GM12878 (cell line): ENCODE measurements at regions not wholly inside any gene's neighbourhood (a gene's known extent, or its start where the extent isn't known, plus 50 kb on each side); places are given as distances from the start of the nearest gene placed in this dataset.

Experiments used
- ATAC-seq: fragments of 200-7000 bp; cut with Tn5 transposase; 3 replicates; pipeline ENCODE4 v1.9.1; 2020; ENCODE audit warnings: mild to moderate bottlenecking, moderate library complexity
- BruUV-seq: library from RNA; stranded (reverse); fragments of 400-500 nt; replicated peaks from 2 replicates; lab custom pipeline; 2021; lab: Mats Ljungman, UMichigan
- CTCF ChIA-PET: fragments of 300-600 bp; sonication (Branson Sonifier 250); formaldehyde crosslinking; extraction: SDS; loops from one replicate; lab custom pipeline; 2021; ENCODE audit warnings: inconsistent platforms; lab: Yijun Ruan, JAX
- POLR2A ChIA-PET: fragments of 350-600 bp; formaldehyde crosslinking; extraction: SDS; loops from one replicate; lab custom pipeline; 2021; ENCODE audit warnings: inconsistent platforms; lab: Charles Lee
- RAD21 ChIA-PET: fragments of 300-600 bp; sonication (Branson Sonifier 250); formaldehyde crosslinking; loops from one replicate; lab custom pipeline; 2023; ENCODE audit warnings: antibody characterized with exemption; ENCODE audit not compliant: unreplicated experiment; lab: Charles Lee
- SMC1A ChIA-PET: fragments of 300-600 bp; sonication (Branson Sonifier 250); formaldehyde crosslinking; loops from one replicate; lab custom pipeline; 2023; ENCODE audit not compliant: unreplicated experiment, uncharacterized antibody; lab: Charles Lee
- DNase-seq: peaks from one replicate; pipeline ENCODE4 v3.0.0-alpha.2; 2011; ENCODE audit warnings: low read depth, low spot score
- FAIRE-seq: peaks from 3 replicates; lab custom pipeline; 2011; peaks lifted over from hg19 to GRCh38; lab: Jason Lieb, UNC
- H2AFZ ChIP-seq: 2 replicates; pipeline ENCODE4 v1.6.0; 2011; ENCODE audit warnings: low read depth, low read length, control low read depth; ENCODE audit not compliant: control insufficient read depth
- H3K27ac ChIP-seq: 2 replicates; pipeline ENCODE4 v1.5.1; 2011; ENCODE audit warnings: control low read depth; ENCODE audit not compliant: control insufficient read depth, insufficient read depth
- H3K27me3 ChIP-seq, 2 experiments: replicated peaks in 1 of 2; 2 replicates each; pipeline versions ENCODE4 v1.6.0 to v1.6.1; 2011; ENCODE audit warnings: low read length in 1 of 2; ENCODE audit not compliant: control insufficient read depth in 2 of 2, insufficient read depth in 2 of 2
- H3K36me3 ChIP-seq, 2 experiments: 2 replicates each; pipeline ENCODE4 v1.5.1; 2011; ENCODE audit warnings: low read length in 1 of 2; ENCODE audit not compliant: control insufficient read depth in 2 of 2, insufficient read depth in 2 of 2
- H3K4me1 ChIP-seq: 2 replicates; pipeline ENCODE4 v1.6.1; 2011; ENCODE audit warnings: mild to moderate bottlenecking, low read length, moderate library complexity, mixed read lengths; ENCODE audit not compliant: control insufficient read depth, insufficient read depth
- H3K4me2 ChIP-seq: 2 replicates; pipeline ENCODE4 v1.6.0; 2011; ENCODE audit warnings: control low read depth; ENCODE audit not compliant: control insufficient read depth, insufficient read depth
- H3K4me3 ChIP-seq: fragments of 200-600 bp; sonication (generic); 2 replicates; pipeline ENCODE4 v1.5.1; 2016
- H3K79me2 ChIP-seq: 2 replicates; pipeline ENCODE4 v1.6.0; 2011; ENCODE audit warnings: low read length; ENCODE audit not compliant: control insufficient read depth, insufficient read depth
- H3K9ac ChIP-seq: 2 replicates; pipeline ENCODE4 v1.8.0; 2011; ENCODE audit warnings: low read length, control low read depth, mixed read lengths; ENCODE audit not compliant: control insufficient read depth, insufficient read depth
- H3K9me3 ChIP-seq: replicated peaks from 3 replicates; pipeline ENCODE4 v1.5.1; 2011; ENCODE audit warnings: mild to moderate bottlenecking, low read length; ENCODE audit not compliant: control insufficient read depth, insufficient read depth
- H4K20me1 ChIP-seq: 2 replicates; pipeline ENCODE4 v1.6.0; 2011; ENCODE audit not compliant: control insufficient read depth, insufficient read depth
- EGR1 ChIP-seq, 2 experiments: IDR thresholded peaks; 1 replicate in 1 of 2; 2 replicates in 1 of 2; pipeline ENCODE4 v1.6.1; 2011 to 2012; ENCODE audit warnings: low read depth in 2 of 2, low read length in 2 of 2, borderline replicate concordance in 1 of 2, mild to moderate bottlenecking in 1 of 2, moderate library complexity in 1 of 2
- GATAD2B ChIP-seq: fragments of 450-650 bp; conservative IDR thresholded peaks from 2 replicates; pipeline ENCODE4 v1.6.1; 2017; ENCODE audit warnings: low read depth, mild to moderate bottlenecking, moderate library complexity
- MTA2 ChIP-seq: fragments of 450-650 bp; IDR thresholded peaks from 2 replicates; pipeline ENCODE4 v1.6.1; 2016; ENCODE audit warnings: low read depth, mild to moderate bottlenecking, moderate library complexity
- NFIC ChIP-seq: IDR thresholded peaks from 2 replicates; pipeline ENCODE4 v1.6.1; 2012; ENCODE audit warnings: low read depth, mild to moderate bottlenecking, inconsistent platforms, low read length, moderate library complexity
- SIN3A ChIP-seq: IDR thresholded peaks from 2 replicates; pipeline ENCODE4 v1.6.1; 2012; ENCODE audit warnings: low read depth, low read length, improper control_type of control experiment
- SMAD5 ChIP-seq: IDR thresholded peaks from 2 replicates; pipeline ENCODE4 v1.6.1; 2016; ENCODE audit warnings: antibody characterized with exemption, low read depth
- SREBF1 ChIP-seq: IDR thresholded peaks from 2 replicates; pipeline ENCODE4 v1.6.1; 2012; ENCODE audit warnings: mild to moderate bottlenecking, low read length
- TBL1XR1 ChIP-seq: IDR thresholded peaks from 2 replicates; pipeline ENCODE4 v1.6.1; 2012; ENCODE audit warnings: low read depth, low read length, improper control_type of control experiment
- YY1 ChIP-seq: IDR thresholded peaks from 2 replicates; pipeline ENCODE4 v1.6.1; 2011; ENCODE audit warnings: low read depth, mild to moderate bottlenecking, low read length
- ZBED1 ChIP-seq: IDR thresholded peaks from 2 replicates; pipeline ENCODE4 v1.6.1; 2016; ENCODE audit warnings: borderline replicate concordance
- ZNF274 ChIP-seq: IDR thresholded peaks from one replicate; pipeline ENCODE4 v1.8.0; 2011; ENCODE audit not compliant: insufficient read length, insufficient read depth
- ZZZ3 ChIP-seq: IDR thresholded peaks from 2 replicates; pipeline ENCODE4 v1.6.1; 2011; ENCODE audit warnings: low read depth; ENCODE audit not compliant: control insufficient read depth, insufficient read length
- WGBS: methylation state at CpG from one replicate; pipeline ENCODE4 v1.1.6; 2016; ENCODE audit warnings: low lambda C conversion rate; ENCODE audit not compliant: insufficient replicate concordance, insufficient coverage; ENCODE audit errors: missing lambda C conversion rate; 5-methylcytosine and 5-hydroxymethylcytosine counted together
- in situ Hi-C: fragments of 300-500 bp; cut with MboI; formaldehyde crosslinking; loops from 9 replicates; pipeline ENCODE4 v1.14.3; 2018; ENCODE audit warnings: mixed read lengths
- intact Hi-C: fragments of 100-400 bp; cut with micrococcal nuclease; formaldehyde crosslinking; loops from one replicate; pipeline ENCODE4 v1.14.2; 2022; ENCODE audit not compliant: unreplicated experiment
- TF ChIP-seq, protein P1 (sequence below): IDR thresholded peaks from 2 replicates; pipeline ENCODE4 v1.6.1; 2012; ENCODE audit warnings: low read depth, low read length, improper control_type of control experiment
- TF ChIP-seq, protein P2 (sequence below): IDR thresholded peaks from 2 replicates; pipeline ENCODE4 v1.6.1; 2012; ENCODE audit warnings: improper control_type of control experiment, low read depth, low read length; ENCODE audit not compliant: insufficient replicate concordance

DNA sequence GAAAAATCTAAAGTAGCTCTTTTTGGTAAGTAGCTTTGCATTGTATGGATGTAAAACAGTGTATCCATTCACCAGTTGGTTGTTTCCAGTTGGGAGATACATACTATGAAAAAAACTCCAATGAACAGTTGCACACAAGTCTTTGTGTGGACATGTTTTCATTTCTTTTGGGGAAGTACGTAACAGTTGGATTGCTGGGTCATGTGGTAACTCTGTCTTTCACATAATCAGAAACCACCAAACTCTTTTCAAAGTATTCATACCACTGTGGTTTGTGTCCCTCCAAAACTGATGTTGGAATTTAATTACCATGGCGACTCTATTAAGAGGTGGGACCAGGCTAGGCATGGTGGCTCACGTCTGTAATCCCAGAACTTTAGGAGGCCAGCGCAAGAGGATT is 58.9 kb upstream of the RESF1 start:
- Histone ChIP-seq H2AFZ (no peak overlapping the region; the same call in 1 of the 2 replicates), H4K20me1 (no peaks in the 10 kb centered on the region), H3K9me3 (peaks cover 26% of the 10 kb centered on the region), H3K9ac (no peak overlapping the region), H3K36me3 (no peaks in the 10 kb centered on the region), H3K79me2 (no peaks in the 10 kb centered on the region), H3K27me3 (no peaks in the 10 kb centered on the region), H3K4me2 (no peak overlapping the region), H3K4me1 (peaks cover 20% of the 10 kb centered on the region), H3K4me3 (no peak overlapping the region), H3K27ac (no peak overlapping the region)
- WGBS, result 95% methylated on average over 4 of the region's 4 CpGs
- no peak for FAIRE-seq
- ChIA-PET RAD21 (no interaction called here), CTCF (no interaction called here), SMC1A (interaction anchor here (1.0 kb wide), 1 partner anchor 38 kb away, joined by 3 read pairs; no protein-coding TSS in a partner anchor), POLR2A (no interaction called here)
- in situ Hi-C loops (no loop called here), intact Hi-C loops (no loop called here)
- ATAC-seq, result no peak
- TF ChIP-seq ZBED1, result no peak
- TF ChIP-seq YY1, result no peak
- TF ChIP-seq SREBF1, result no peak
- TF ChIP-seq ZNF274, result no peak
- TF ChIP-seq NFIC, result no peak
- no peak for DNase-seq
- no TSS peak for BruUV-seq

DNA sequence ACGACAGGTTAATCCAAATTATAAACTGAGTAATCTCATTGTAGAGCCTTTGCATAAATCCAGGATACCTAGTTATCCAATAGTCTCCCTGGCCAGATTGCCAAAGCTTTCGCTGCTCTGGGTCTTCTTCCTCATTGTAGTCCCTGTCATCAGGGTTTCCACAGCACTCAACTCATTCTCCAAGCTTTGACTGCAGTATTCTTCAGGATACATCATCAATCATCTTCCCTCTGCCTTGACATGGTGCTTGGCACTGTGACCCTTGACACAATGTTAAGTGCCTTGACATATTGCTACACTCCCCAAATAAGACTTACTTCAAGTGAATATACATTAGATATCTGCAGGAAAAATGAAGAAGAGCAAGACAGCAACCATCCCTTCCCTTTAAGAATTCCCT is 60.1 kb upstream of the RESF1 start:
- ChIA-PET RAD21 (no interaction called here), POLR2A (no interaction called here), CTCF (interaction anchor here (1.0 kb wide), 1 partner anchor 9 kb away, joined by 3 read pairs; no protein-coding TSS in a partner anchor), SMC1A (interaction anchor here (0.6 to 1.0 kb wide), 3 partner anchors 24 to 68 kb away, joined by 3 read pairs; no protein-coding TSS in a partner anchor)
- H3K4me1 ChIP-seq, result peaks cover 21% of the 10 kb centered on the region
- no peak overlapping the region for H3K4me2 ChIP-seq
- H3K79me2 ChIP-seq, result no peaks in the 10 kb centered on the region
- in situ Hi-C loops (no loop called here), intact Hi-C loops (loop anchor here (5.0 to 10.0 kb wide), 2 partner anchors 174 to 217 kb away; partner anchors contain the start of gene AMN1)
- H4K20me1 ChIP-seq, result no peaks in the 10 kb centered on the region
- no peak overlapping the region for H3K27ac ChIP-seq
- H2AFZ ChIP-seq, result no peak overlapping the region
- H3K9me3 ChIP-seq, result peaks cover 34% of the 10 kb centered on the region
- TF ChIP-seq ZZZ3 (no peak), SIN3A (no peak), EGR1 (IDR thresholded peaks at IDR 0.05; ENCODE audit: borderline replicate concordance in 1 of 2, low read depth in 2 of 2, low read length in 2 of 2) (no peak), GATAD2B (no peak), TBL1XR1 (no peak), MTA2 (no peak), SMAD5 (no peak)
- TF ChIP-seq, protein P1, sequence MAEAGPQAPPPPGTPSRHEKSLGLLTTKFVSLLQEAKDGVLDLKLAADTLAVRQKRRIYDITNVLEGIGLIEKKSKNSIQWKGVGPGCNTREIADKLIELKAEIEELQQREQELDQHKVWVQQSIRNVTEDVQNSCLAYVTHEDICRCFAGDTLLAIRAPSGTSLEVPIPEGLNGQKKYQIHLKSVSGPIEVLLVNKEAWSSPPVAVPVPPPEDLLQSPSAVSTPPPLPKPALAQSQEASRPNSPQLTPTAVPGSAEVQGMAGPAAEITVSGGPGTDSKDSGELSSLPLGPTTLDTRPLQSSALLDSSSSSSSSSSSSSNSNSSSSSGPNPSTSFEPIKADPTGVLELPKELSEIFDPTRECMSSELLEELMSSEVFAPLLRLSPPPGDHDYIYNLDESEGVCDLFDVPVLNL, result no peak
- TF ChIP-seq, protein P2, sequence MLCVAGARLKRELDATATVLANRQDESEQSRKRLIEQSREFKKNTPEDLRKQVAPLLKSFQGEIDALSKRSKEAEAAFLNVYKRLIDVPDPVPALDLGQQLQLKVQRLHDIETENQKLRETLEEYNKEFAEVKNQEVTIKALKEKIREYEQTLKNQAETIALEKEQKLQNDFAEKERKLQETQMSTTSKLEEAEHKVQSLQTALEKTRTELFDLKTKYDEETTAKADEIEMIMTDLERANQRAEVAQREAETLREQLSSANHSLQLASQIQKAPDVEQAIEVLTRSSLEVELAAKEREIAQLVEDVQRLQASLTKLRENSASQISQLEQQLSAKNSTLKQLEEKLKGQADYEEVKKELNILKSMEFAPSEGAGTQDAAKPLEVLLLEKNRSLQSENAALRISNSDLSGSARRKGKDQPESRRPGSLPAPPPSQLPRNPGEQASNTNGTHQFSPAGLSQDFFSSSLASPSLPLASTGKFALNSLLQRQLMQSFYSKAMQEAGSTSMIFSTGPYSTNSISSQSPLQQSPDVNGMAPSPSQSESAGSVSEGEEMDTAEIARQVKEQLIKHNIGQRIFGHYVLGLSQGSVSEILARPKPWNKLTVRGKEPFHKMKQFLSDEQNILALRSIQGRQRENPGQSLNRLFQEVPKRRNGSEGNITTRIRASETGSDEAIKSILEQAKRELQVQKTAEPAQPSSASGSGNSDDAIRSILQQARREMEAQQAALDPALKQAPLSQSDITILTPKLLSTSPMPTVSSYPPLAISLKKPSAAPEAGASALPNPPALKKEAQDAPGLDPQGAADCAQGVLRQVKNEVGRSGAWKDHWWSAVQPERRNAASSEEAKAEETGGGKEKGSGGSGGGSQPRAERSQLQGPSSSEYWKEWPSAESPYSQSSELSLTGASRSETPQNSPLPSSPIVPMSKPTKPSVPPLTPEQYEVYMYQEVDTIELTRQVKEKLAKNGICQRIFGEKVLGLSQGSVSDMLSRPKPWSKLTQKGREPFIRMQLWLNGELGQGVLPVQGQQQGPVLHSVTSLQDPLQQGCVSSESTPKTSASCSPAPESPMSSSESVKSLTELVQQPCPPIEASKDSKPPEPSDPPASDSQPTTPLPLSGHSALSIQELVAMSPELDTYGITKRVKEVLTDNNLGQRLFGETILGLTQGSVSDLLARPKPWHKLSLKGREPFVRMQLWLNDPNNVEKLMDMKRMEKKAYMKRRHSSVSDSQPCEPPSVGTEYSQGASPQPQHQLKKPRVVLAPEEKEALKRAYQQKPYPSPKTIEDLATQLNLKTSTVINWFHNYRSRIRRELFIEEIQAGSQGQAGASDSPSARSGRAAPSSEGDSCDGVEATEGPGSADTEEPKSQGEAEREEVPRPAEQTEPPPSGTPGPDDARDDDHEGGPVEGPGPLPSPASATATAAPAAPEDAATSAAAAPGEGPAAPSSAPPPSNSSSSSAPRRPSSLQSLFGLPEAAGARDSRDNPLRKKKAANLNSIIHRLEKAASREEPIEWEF, result no peak
- H3K9ac ChIP-seq, result no peak overlapping the region
- DNase-seq, result no peak
- no peaks in the 10 kb centered on the region for H3K27me3 ChIP-seq
- 54% methylated on average over 2 of the region's 2 CpGs for WGBS
- BruUV-seq, result no TSS peak
- FAIRE-seq, result no peak
- ATAC-seq, result no peak
- no peaks in the 10 kb centered on the region for H3K36me3 ChIP-seq
- no peak overlapping the region for H3K4me3 ChIP-seq
